H7 (cell line): ENCODE measurements at regions not wholly inside any gene's neighbourhood (a gene's known extent, or its start where the extent isn't known, plus 50 kb on each side); places are given as distances from the start of the nearest gene placed in this dataset.

Experiments used
- DNase-seq: peaks from one replicate; pipeline ENCODE4 v3.0.0; 2012
- H3K27me3 ChIP-seq: 2 replicates; pipeline ENCODE4 v1.6.0; 2011; ENCODE audit warnings: mild to moderate bottlenecking, low read length; ENCODE audit not compliant: control insufficient read depth, insufficient read depth
- H3K36me3 ChIP-seq: replicated peaks from 2 replicates; pipeline ENCODE4 v1.5.1; 2011; ENCODE audit warnings: low read length; ENCODE audit not compliant: control insufficient read depth, insufficient read depth
- H3K4me3 ChIP-seq: 2 replicates; pipeline ENCODE4 v1.5.1; 2011; ENCODE audit warnings: low read depth, mild to moderate bottlenecking, control low read depth, low read length, moderate library complexity; ENCODE audit not compliant: insufficient read depth

- Histone ChIP-seq H3K36me3 (no peaks in the 10 kb centered on the region), H3K27me3 (no peaks in the 10 kb centered on the region), H3K4me3 (no peak overlapping the region)
- DNase-seq = no peak
Measured at GRCh38 chr12:103053089-103053488, 95.6 kb downstream of the ASCL1 start.

- DNase-seq = no peak
- H3K27me3 ChIP-seq = no peaks in the 10 kb centered on the region
- H3K36me3 ChIP-seq = no peaks in the 10 kb centered on the region
- no peak overlapping the region for H3K4me3 ChIP-seq
Measured at GRCh38 chr12:103073630-103074029, 116.2 kb downstream of the ASCL1 start.

GRCh38 chr12:103075848-103076247, 118.4 kb downstream of the ASCL1 start:
- H3K4me3 ChIP-seq = no peak overlapping the region

GRCh38 chr12:103077108-103077773, 119.8 kb downstream of the ASCL1 start:
- H3K4me3 ChIP-seq = no peak overlapping the region
- no peaks in the 10 kb centered on the region for H3K27me3 ChIP-seq
- no peak for DNase-seq
- no peaks in the 10 kb centered on the region for H3K36me3 ChIP-seq

More at GRCh38 chr12:103075848-103076247, 118.4 kb downstream of the ASCL1 start:
- H3K36me3 ChIP-seq = no peaks in the 10 kb centered on the region
- no peak for DNase-seq
- no peaks in the 10 kb centered on the region for H3K27me3 ChIP-seq

- Histone ChIP-seq H3K27me3 (no peaks in the 10 kb centered on the region), H3K4me3 (no peak overlapping the region), H3K36me3 (no peaks in the 10 kb centered on the region)
- DNase-seq = no peak
Measured at GRCh38 chr12:103085541-103085940, 128.1 kb downstream of the ASCL1 start.

GRCh38 chr12:103086471-103086870, 129.0 kb downstream of the ASCL1 start:
- no peak for DNase-seq
- Histone ChIP-seq H3K27me3 (no peaks in the 10 kb centered on the region), H3K4me3 (no peak overlapping the region), H3K36me3 (no peaks in the 10 kb centered on the region)

GRCh38 chr12:103093499-103094106, 136.1 kb downstream of the ASCL1 start:
- H3K36me3 ChIP-seq = no peaks in the 10 kb centered on the region
- no peak overlapping the region for H3K4me3 ChIP-seq
- no peaks in the 10 kb centered on the region for H3K27me3 ChIP-seq
- DNase-seq = no peak

GRCh38 chr12:103097496-103097895, 140.0 kb downstream of the ASCL1 start:
- DNase-seq = no peak
- Histone ChIP-seq H3K27me3 (no peaks in the 10 kb centered on the region), H3K4me3 (no peak overlapping the region), H3K36me3 (no peaks in the 10 kb centered on the region)

- Histone ChIP-seq H3K4me3 (no peak overlapping the region), H3K27me3 (no peaks in the 10 kb centered on the region), H3K36me3 (no peaks in the 10 kb centered on the region)
- no peak for DNase-seq
Measured at GRCh38 chr12:103100257-103100831, 142.9 kb downstream of the ASCL1 start.

GRCh38 chr12:103102225-103102744, 144.8 kb downstream of the ASCL1 start:
- H3K27me3 ChIP-seq = no peaks in the 10 kb centered on the region
- no peaks in the 10 kb centered on the region for H3K36me3 ChIP-seq
- no peak overlapping the region for H3K4me3 ChIP-seq
- no peak for DNase-seq

- H3K27me3 ChIP-seq = no peaks in the 10 kb centered on the region
- no peak overlapping the region for H3K4me3 ChIP-seq
- H3K36me3 ChIP-seq = no peaks in the 10 kb centered on the region
- no peak for DNase-seq
Measured at GRCh38 chr12:103105971-103106597, 148.6 kb downstream of the ASCL1 start.

- Histone ChIP-seq H3K4me3 (no peak overlapping the region), H3K36me3 (no peaks in the 10 kb centered on the region), H3K27me3 (no peaks in the 10 kb centered on the region)
- no peak for DNase-seq
Measured at GRCh38 chr12:103109861-103110260, 152.4 kb downstream of the ASCL1 start.

- H3K36me3 ChIP-seq = no peaks in the 10 kb centered on the region
- DNase-seq = no peak
- no peaks in the 10 kb centered on the region for H3K27me3 ChIP-seq
- H3K4me3 ChIP-seq = no peak overlapping the region
Measured at GRCh38 chr12:103114296-103115055, 157.0 kb downstream of the ASCL1 start.

- no peaks in the 10 kb centered on the region; the same call in 1 of the 2 replicates for H3K36me3 ChIP-seq
- no peaks in the 10 kb centered on the region for H3K27me3 ChIP-seq
- H3K4me3 ChIP-seq = no peak overlapping the region
- no peak for DNase-seq
Measured at GRCh38 chr12:103128862-103129501, 171.5 kb downstream of the ASCL1 start.
